ENCODE measurements at regions not wholly inside any gene's neighbourhood (a gene's known extent, or its start where the extent isn't known, plus 50 kb on each side); places are given as distances from the start of the nearest gene placed in this dataset.

DNA sequence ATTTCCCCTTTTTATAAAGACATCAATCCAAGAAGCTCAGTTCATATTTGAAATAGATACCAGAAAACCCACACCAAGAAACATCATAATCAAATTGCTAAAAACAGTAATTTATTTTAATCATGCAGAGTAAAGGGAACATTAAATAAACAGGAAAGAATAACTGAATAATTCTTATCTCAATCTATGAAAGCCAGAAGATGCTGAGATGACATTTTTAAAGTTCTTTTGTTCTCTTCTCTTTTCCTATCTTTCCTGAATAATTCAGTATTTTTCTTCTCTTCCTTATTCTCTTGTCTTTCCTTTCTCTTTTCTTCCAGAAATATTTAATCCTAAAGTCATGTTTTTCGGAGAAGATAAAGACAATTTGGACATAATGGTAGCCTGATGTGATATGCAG is 259.0 kb upstream of the OPRM1 start:
- Mint-ChIP-seq H3K36me3 (ENCODE audit: insufficient read depth, unreplicated experiment) (no peaks in the 10 kb centered on the region), H3K9me3 (ENCODE audit: low read depth, unreplicated experiment) (peaks cover 3% of the 10 kb centered on the region), H3K27ac (ENCODE audit: unreplicated experiment) (no peak overlapping the region), H3K27me3 (ENCODE audit: unreplicated experiment) (no peaks in the 10 kb centered on the region), H3K4me1 (ENCODE audit: low read depth, unreplicated experiment) (no peaks in the 10 kb centered on the region), H3K4me3 (ENCODE audit: low read depth, unreplicated experiment) (no peak overlapping the region)
- CTCF ChIA-PET, result interaction anchor here (0.6 kb wide), 1 partner anchor 416 kb away, joined by 3 read pairs; no protein-coding TSS in a partner anchor
- no peak for DNase-seq
- no peak for TF ChIP-seq CTCF (IDR thresholded peaks at IDR 0.05; ENCODE audit: unreplicated experiment)
- no TSS peak for BruUV-seq (replicated peaks)
- intact Hi-C loops (cut with micrococcal nuclease; ENCODE audit: unreplicated experiment), result no loop called here

- Mint-ChIP-seq H3K27ac (ENCODE audit: unreplicated experiment) (no peak overlapping the region), H3K4me1 (ENCODE audit: low read depth, unreplicated experiment) (no peaks in the 10 kb centered on the region), H3K27me3 (ENCODE audit: unreplicated experiment) (no peaks in the 10 kb centered on the region), H3K36me3 (ENCODE audit: insufficient read depth, unreplicated experiment) (no peaks in the 10 kb centered on the region), H3K4me3 (ENCODE audit: low read depth, unreplicated experiment) (no peak overlapping the region), H3K9me3 (ENCODE audit: low read depth, unreplicated experiment) (peaks cover 3% of the 10 kb centered on the region)
- CTCF ChIA-PET, result no interaction called here
- TF ChIP-seq CTCF (IDR thresholded peaks at IDR 0.05; ENCODE audit: unreplicated experiment), result no peak
- intact Hi-C loops (cut with micrococcal nuclease; ENCODE audit: unreplicated experiment), result no loop called here
- no peak for DNase-seq
- no TSS peak for BruUV-seq (replicated peaks)
Observed at GRCh38 chr6:153778216-153778615, 260.8 kb upstream of the OPRM1 start.

DNA sequence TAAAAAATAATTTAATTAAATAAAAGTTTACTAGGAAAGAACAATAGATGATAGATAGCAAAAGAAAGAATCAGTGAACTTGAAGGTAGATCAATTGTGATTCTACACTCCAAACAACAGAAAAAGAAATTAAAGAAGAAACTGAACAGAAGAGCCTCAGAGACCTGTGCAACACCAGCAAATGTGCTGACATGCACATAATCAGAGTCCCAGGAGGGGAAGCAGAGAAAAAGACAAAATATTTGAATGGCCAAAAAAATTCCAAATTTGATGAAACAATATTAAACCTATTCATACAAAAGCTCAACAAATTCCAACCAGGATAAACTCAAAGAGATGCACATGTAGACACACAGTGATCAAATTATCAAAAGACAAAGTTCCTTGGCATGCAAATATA is 267.5 kb upstream of the OPRM1 start:
- Mint-ChIP-seq H3K9me3 (ENCODE audit: low read depth, unreplicated experiment) (peaks cover 3% of the 10 kb centered on the region), H3K27ac (ENCODE audit: unreplicated experiment) (no peak overlapping the region), H3K27me3 (ENCODE audit: unreplicated experiment) (no peaks in the 10 kb centered on the region), H3K36me3 (ENCODE audit: insufficient read depth, unreplicated experiment) (no peaks in the 10 kb centered on the region), H3K4me1 (ENCODE audit: low read depth, unreplicated experiment) (no peaks in the 10 kb centered on the region), H3K4me3 (ENCODE audit: low read depth, unreplicated experiment) (no peak overlapping the region)
- BruUV-seq (replicated peaks), result no TSS peak
- intact Hi-C loops (cut with micrococcal nuclease; ENCODE audit: unreplicated experiment), result no loop called here
- CTCF ChIA-PET, result no interaction called here
- no peak for DNase-seq
- no peak for TF ChIP-seq CTCF (IDR thresholded peaks at IDR 0.05; ENCODE audit: unreplicated experiment)

GRCh38 chr6:153767127-153767526 is 271.9 kb upstream of the OPRM1 start:
- DNase-seq, result no peak
- H3K4me1 Mint-ChIP-seq (ENCODE audit: low read depth, unreplicated experiment), result no peaks in the 10 kb centered on the region
- H3K27me3 Mint-ChIP-seq (ENCODE audit: unreplicated experiment), result no peaks in the 10 kb centered on the region
- no peak for TF ChIP-seq CTCF (IDR thresholded peaks at IDR 0.05; ENCODE audit: unreplicated experiment)
- no peaks in the 10 kb centered on the region for H3K9me3 Mint-ChIP-seq (ENCODE audit: low read depth, unreplicated experiment)
- BruUV-seq (replicated peaks), result no TSS peak
- intact Hi-C loops (cut with micrococcal nuclease; ENCODE audit: unreplicated experiment), result no loop called here
- H3K36me3 Mint-ChIP-seq (ENCODE audit: insufficient read depth, unreplicated experiment), result no peaks in the 10 kb centered on the region
- CTCF ChIA-PET, result no interaction called here
- no peak overlapping the region for H3K27ac Mint-ChIP-seq (ENCODE audit: unreplicated experiment)
- H3K4me3 Mint-ChIP-seq (ENCODE audit: low read depth, unreplicated experiment), result no peak overlapping the region

DNA sequence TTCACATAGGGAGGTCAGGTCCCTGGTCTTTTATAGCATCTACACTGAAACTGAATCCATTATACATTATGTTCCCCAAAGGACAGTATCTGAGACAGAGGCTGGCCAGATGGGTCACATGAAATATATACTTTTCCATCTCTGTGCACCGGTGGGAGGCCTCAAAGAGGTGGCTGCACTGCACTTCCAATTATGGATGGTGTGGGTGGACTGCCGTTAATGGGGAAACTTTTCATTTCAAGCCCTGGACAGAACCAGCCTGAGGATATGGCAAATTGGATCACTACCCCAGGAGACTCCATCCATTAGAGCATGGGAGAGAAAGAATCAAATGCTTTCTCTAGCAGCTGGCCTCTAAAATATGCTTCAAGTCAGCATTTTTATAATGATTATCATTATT is 280.5 kb upstream of the OPRM1 start:
- H3K27me3 Mint-ChIP-seq (ENCODE audit: unreplicated experiment), result no peaks in the 10 kb centered on the region
- no peaks in the 10 kb centered on the region for H3K36me3 Mint-ChIP-seq (ENCODE audit: insufficient read depth, unreplicated experiment)
- no peaks in the 10 kb centered on the region for H3K4me1 Mint-ChIP-seq (ENCODE audit: low read depth, unreplicated experiment)
- no peak for DNase-seq
- no peak overlapping the region for H3K27ac Mint-ChIP-seq (ENCODE audit: unreplicated experiment)
- no peaks in the 10 kb centered on the region for H3K9me3 Mint-ChIP-seq (ENCODE audit: low read depth, unreplicated experiment)
- CTCF ChIA-PET, result no interaction called here
- no peak for TF ChIP-seq CTCF (IDR thresholded peaks at IDR 0.05; ENCODE audit: unreplicated experiment)
- intact Hi-C loops (cut with micrococcal nuclease; ENCODE audit: unreplicated experiment), result no loop called here
- H3K4me3 Mint-ChIP-seq (ENCODE audit: low read depth, unreplicated experiment), result no peak overlapping the region
- no TSS peak for BruUV-seq (replicated peaks)

Data from Calu3 (cell line).